GM18517 (cell line): ENCODE measurements at regions not wholly inside any gene's neighbourhood (a gene's known extent, or its start where the extent isn't known, plus 50 kb on each side); places are given as distances from the start of the nearest gene placed in this dataset.
"Not testable (repeated sequence)": the region's sequence is repeated elsewhere in the genome, so short reads cannot be mapped to it uniquely, and the experiment has no call there.

ENCODE experiments used
- ATAC-seq: cut with Tn5 transposase; IDR thresholded peaks from one replicate; pipeline ENCODE4 v1.9.1; 2021; ENCODE audit warnings: mild to moderate bottlenecking, moderate library complexity; ENCODE audit not compliant: unreplicated experiment

GRCh38 chr10:133689897-133690296, 63.3 kb upstream of the FRG2B start:
- ATAC-seq = not testable (repeated sequence)

- ATAC-seq = peak; percentile 9
Observed at GRCh38 chr10:133688441-133688912, 61.9 kb upstream of the FRG2B start.

DNA sequence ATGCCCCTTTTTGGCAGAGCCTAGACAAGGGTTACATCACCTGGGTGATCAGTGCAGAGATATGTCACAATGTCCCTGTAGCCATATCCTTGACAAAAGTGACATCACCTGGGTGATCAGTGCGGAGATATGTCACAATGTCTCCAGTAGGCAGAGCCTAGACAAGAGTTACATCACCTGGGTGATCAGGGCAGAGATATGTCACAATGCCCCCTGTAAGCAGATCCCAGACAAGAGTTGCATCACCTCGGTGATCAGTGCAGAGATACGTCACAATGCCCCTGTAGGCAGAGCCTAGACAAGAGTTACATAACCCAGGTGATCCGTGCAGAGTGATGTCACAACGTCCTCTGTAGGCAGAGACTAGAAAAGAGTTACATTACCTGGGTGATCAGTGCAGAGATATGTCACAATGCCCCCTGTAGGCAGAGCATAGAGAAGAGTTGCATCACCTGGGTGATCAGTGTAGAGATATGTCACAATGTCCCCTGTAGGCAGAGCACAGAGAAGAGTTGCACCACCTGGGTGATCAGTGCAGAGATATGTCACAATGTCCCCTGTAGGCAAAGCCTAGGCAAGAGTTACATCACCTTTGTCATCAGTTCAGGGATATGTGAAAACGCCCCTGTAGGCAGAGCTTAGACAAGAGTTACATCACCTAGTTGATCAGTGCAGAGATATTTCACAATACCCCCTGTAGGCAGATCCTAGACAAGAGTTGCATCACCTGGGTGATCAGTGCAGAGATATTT, 61.3 kb upstream of the FRG2B start:
- peak; percentile 62 for ATAC-seq

DNA sequence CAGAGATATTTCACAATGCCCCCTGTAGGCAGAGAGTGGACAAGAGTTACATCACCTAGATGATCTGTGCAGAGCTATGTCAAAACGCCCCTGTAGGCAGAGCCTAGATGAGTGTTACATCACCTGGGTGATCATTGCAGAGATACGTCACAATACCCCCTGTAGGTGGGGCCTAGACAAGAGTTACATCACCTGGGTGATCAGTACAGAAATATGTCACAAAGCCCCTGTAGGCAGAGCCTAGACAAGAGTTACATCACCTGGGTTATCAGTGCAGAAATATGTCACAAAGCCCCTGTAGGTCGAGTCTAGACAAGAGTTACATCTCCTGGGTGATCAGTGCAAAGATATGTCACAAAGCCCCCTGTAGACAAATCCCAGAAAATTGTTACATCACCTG, 60.4 kb upstream of the FRG2B start:
- ATAC-seq = not testable (repeated sequence)
